DOHH2 (cell line): ENCODE measurements at regions not wholly inside any gene's neighbourhood (a gene's known extent, or its start where the extent isn't known, plus 50 kb on each side); places are given as distances from the start of the nearest gene placed in this dataset.

Experiments
- EZH2phosphoT487 ChIP-seq: fragments of 200-600 bp; sonication (generic); IDR thresholded peaks from 2 replicates; pipeline ENCODE4 v1.6.1; 2017; ENCODE audit warnings: borderline replicate concordance, mild to moderate bottlenecking, antibody characterized with exemption, low read length, moderate library complexity, mixed read lengths
- TF ChIP-seq, protein P1 (sequence below): fragments of 200-600 bp; sonication (generic); IDR thresholded peaks from one replicate; pipeline ENCODE4 v1.5.1; 2014; ENCODE audit warnings: antibody characterized with exemption, mild to moderate bottlenecking, low read depth, low read length; ENCODE audit not compliant: poor library complexity, severe bottlenecking

DNA sequence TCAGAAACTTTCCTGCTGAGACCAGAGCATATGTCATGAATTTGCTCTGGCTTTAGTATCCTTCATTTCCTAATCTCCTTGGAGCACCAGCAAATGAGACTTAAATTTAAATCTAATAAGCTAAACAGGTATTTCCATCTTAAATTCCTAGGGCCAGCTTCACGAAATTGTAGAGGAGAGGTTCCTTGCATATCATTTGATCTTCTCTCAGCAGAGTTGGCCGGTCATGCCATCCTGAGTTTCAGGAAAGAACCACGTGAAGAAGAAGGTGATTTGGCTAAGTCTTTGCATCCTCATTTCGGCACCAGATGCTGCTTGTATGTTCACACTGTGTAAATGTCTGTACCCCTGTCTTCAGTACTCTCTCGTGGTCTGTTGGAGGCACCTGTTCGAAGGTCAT, 370.4 kb upstream of the NBEA start:
- TF ChIP-seq, protein P1, sequence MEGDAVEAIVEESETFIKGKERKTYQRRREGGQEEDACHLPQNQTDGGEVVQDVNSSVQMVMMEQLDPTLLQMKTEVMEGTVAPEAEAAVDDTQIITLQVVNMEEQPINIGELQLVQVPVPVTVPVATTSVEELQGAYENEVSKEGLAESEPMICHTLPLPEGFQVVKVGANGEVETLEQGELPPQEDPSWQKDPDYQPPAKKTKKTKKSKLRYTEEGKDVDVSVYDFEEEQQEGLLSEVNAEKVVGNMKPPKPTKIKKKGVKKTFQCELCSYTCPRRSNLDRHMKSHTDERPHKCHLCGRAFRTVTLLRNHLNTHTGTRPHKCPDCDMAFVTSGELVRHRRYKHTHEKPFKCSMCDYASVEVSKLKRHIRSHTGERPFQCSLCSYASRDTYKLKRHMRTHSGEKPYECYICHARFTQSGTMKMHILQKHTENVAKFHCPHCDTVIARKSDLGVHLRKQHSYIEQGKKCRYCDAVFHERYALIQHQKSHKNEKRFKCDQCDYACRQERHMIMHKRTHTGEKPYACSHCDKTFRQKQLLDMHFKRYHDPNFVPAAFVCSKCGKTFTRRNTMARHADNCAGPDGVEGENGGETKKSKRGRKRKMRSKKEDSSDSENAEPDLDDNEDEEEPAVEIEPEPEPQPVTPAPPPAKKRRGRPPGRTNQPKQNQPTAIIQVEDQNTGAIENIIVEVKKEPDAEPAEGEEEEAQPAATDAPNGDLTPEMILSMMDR, result no peak
- no peak for TF ChIP-seq EZH2phosphoT487
